HAP-1 (cell line): ENCODE measurements at regions not wholly inside any gene's neighbourhood (a gene's known extent, or its start where the extent isn't known, plus 50 kb on each side); places are given as distances from the start of the nearest gene placed in this dataset.

ENCODE experiments used
- DNase-seq, 2 experiments: peaks; one replicate each; pipeline ENCODE4 v3.0.0-alpha.2; 2016 to 2020; ENCODE audit warnings: low spot score in 2 of 2
- H3K27me3 ChIP-seq: fragments of 250-450 bp; sonication (Bioruptor Pico); 2 replicates; pipeline ENCODE4 v1.5.1; 2020; ENCODE audit warnings: low read depth, mild to moderate bottlenecking, moderate library complexity
- H3K36me3 ChIP-seq: fragments of 250-450 bp; sonication (Bioruptor Pico); replicated peaks from 2 replicates; pipeline ENCODE4 v1.5.1; 2020; ENCODE audit warnings: mild to moderate bottlenecking
- H3K4me1 ChIP-seq: fragments of 250-450 bp; sonication (Bioruptor Pico); 2 replicates; pipeline ENCODE4 v1.5.1; 2020; ENCODE audit warnings: mild to moderate bottlenecking
- H3K4me3 ChIP-seq: fragments of 250-450 bp; sonication (Bioruptor Pico); 2 replicates; pipeline ENCODE4 v1.5.1; 2020; ENCODE audit warnings: mild to moderate bottlenecking, moderate library complexity
- H3K9me3 ChIP-seq: fragments of 250-450 bp; sonication (Bioruptor Pico); 2 replicates; pipeline ENCODE4 v1.5.1; 2020; ENCODE audit warnings: mild to moderate bottlenecking, moderate library complexity
- in situ Hi-C: fragments of 300-500 bp; cut with MboI; formaldehyde crosslinking; loops from 3 replicates; pipeline ENCODE4 v1.14.3; 2020; ENCODE audit warnings: low sequenced_read_pairs, inconsistent platforms, mixed read lengths

DNA sequence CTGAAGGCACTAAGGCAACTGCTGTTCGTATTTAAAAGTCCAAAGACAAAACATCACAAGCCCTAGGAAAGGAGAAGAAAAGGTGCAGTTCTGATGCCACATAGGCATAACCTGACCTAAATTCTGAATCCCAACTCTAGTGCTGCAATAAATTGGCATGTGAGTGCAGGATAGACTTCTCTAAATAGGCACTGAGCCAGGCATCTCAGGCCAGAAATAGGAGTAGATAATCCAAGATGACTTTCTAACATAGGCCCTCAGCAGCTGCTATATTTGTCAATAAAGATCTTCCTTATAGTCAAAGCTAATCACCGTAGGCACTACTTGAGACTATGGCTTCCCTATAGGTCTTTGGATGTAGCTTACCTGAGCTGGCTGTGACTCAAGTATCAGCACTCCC lies 1163.8 kb downstream of the SORCS1 start:
- in situ Hi-C loops: no loop called here
- Histone ChIP-seq H3K4me3 (no peak overlapping the region), H3K4me1 (no peaks in the 10 kb centered on the region), H3K27me3 (no peaks in the 10 kb centered on the region), H3K9me3 (no peaks in the 10 kb centered on the region), H3K36me3 (no peaks in the 10 kb centered on the region)
- DNase-seq: no peak

DNA sequence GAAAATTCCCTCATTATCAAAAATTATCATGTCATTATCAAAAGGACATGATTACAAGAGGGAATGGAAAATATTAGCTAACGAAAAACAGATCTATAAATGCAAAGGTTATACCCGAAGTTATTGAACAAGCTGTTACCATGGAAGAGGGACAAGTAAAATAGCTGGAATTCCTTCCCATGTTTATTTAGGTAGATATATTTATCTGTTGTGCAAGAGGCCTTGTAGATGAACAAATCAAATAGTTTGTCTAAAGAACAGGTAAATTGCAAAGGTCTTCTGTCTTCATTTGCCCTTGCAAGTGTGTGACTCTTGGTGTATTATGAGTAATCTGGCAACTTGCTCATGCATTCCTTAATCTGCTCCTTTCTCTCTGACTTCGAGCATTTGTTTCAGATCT lies 1170.9 kb downstream of the SORCS1 start:
- DNase-seq: no peak
- in situ Hi-C loops: no loop called here
- no peaks in the 10 kb centered on the region for H3K9me3 ChIP-seq

DNA sequence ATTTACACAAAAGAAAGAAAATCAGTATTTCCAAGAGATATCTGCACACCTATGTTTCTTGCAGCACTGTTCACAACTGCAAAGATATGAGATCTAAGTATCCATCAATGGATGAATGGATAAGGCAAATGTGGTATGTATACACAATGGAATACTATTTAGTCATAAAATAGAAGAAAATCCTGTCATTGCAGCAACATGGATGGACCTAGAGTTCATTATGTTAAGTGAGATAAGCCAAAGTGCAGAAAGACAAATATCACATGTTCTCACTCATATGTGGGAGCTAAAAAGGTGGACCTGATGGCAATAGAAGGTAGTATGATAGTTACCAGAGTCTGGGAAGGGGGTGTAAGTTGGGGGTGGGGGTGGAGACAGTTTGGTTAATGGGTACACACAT lies 1171.6 kb downstream of the SORCS1 start:
- in situ Hi-C loops: no loop called here
- Histone ChIP-seq H3K27me3 (no peaks in the 10 kb centered on the region), H3K9me3 (no peaks in the 10 kb centered on the region), H3K4me1 (no peaks in the 10 kb centered on the region), H3K4me3 (no peak overlapping the region), H3K36me3 (no peaks in the 10 kb centered on the region)
- no peak for DNase-seq

More for the DNA sequence above, 1170.9 kb downstream of the SORCS1 start:
- Histone ChIP-seq H3K4me1 (no peaks in the 10 kb centered on the region), H3K4me3 (no peak overlapping the region), H3K36me3 (no peaks in the 10 kb centered on the region), H3K27me3 (no peaks in the 10 kb centered on the region)

DNA sequence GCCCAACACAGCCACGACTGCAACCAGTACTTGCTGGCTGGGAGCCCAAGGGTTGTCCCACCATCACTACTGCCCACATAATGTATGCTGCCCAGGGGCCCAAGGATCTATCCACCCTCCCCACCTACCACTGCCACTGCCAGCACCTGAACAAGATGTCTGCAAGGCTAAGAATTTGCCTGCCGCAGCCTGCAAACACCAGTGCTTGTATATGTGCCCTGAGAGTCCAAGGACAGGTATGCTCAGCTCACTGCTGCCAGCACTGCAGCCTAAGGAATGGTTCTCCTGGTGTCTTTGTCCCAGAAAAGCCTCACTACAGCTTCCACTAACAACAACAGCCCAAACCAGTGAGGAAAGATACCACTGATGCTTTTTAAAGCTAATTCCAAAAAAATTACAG lies 1174.0 kb downstream of the SORCS1 start:
- H3K4me3 ChIP-seq: no peak overlapping the region
- H3K9me3 ChIP-seq: no peaks in the 10 kb centered on the region
- in situ Hi-C loops: no loop called here
- no peak for DNase-seq
- no peaks in the 10 kb centered on the region for H3K4me1 ChIP-seq
- no peaks in the 10 kb centered on the region for H3K27me3 ChIP-seq
- H3K36me3 ChIP-seq: no peaks in the 10 kb centered on the region

DNA sequence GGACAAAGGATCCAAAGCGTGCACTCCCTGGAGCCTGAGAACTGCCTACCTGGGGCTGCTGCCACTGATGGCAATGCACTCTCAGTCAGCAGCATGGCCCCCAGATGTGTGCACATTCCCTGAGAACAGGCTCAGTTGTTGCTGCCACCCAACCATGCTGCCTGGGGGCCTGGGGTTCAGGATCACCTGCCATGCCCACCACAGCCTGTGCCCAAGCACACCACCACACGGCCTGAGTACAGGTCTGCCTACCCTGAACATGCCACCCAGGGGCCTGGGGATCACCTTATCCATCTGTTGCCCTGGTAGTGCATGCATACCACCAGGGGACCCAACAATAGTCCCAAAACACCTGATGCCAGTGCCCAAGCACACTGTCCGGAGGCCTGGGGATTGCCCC lies 1174.5 kb downstream of the SORCS1 start:
- in situ Hi-C loops: no loop called here
- Histone ChIP-seq H3K9me3 (no peaks in the 10 kb centered on the region), H3K4me1 (no peaks in the 10 kb centered on the region), H3K4me3 (no peak overlapping the region), H3K27me3 (no peaks in the 10 kb centered on the region), H3K36me3 (no peaks in the 10 kb centered on the region)
- DNase-seq: no peak

DNA sequence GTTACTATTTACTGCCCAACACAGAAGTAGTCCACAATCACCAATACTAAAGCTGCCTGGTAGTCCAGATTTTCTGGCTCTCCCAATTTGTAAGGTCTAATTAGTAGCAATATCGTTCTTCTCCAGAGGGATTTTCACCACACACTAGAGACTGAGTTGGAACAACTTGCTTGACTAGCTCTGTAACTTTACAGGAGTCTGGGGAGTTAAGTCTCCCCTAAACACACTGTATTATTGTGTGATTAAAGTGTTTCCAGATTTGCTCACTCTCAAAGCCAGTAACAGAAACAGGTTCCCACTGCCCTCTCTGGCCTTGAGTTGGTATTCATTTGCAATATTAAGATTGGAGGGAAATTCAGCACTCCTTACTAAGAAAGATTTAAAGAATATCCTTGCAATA lies 1175.7 kb downstream of the SORCS1 start:
- in situ Hi-C loops: no loop called here
- H3K9me3 ChIP-seq: no peaks in the 10 kb centered on the region
- H3K27me3 ChIP-seq: no peaks in the 10 kb centered on the region
- DNase-seq: no peak
- no peaks in the 10 kb centered on the region for H3K4me1 ChIP-seq
- no peaks in the 10 kb centered on the region for H3K36me3 ChIP-seq
- no peak overlapping the region for H3K4me3 ChIP-seq

DNA sequence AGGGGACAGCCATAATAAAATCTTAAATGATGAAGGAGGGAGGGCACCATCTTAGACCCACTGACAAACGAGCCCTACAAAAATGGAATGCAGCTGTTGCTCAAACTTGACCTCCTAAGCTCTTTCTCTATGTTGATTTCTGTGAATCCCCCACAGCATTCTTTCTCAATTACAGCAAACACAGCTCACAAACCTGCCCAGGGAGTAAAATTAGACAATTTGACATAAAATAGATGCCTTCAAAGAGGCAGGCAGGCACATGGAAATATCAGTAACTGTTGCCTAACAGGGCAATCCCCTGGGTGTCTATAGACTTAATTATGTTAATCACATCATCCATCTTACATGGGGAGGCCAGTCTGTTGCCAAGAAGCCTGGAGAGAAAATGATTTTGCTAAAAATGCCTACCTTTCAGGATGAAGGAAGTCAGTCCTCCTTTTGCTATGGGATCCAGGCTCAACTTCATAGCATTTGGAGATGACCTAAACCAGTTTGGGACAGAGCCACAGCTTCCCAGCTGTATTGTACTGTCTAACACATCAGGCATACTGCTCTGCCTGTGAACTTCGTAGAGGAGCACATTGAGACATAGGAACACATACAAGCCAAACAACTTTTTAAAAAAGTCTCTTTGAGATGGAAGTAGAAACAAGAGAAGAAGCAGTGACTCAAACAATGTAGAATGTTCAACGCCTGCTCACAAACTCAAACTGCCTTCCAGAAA lies 1177.4 kb downstream of the SORCS1 start:
- Histone ChIP-seq H3K36me3 (no peaks in the 10 kb centered on the region), H3K4me3 (no peak overlapping the region), H3K4me1 (no peaks in the 10 kb centered on the region), H3K9me3 (no peaks in the 10 kb centered on the region), H3K27me3 (no peaks in the 10 kb centered on the region)
- in situ Hi-C loops: no loop called here
- no peak for DNase-seq

DNA sequence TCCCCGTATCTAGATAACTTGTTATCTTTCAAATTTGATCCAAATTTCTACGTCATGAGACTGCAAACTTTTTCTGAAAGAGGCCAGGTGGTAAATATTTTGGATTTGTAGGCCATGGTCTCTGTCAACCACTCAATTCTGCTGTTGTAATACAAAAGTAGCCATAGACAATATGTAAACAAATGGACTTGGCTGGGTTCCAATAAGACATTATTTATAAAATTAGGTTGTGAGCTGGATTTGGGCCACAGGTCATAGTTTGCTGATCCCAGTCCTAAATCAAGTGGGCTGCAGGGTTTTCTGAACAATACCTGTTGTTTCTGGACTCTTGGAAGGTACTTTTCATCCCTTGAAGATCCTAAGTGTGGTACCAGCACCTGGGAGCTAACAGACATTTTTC lies 1178.0 kb downstream of the SORCS1 start:
- no peak overlapping the region for H3K4me3 ChIP-seq
- H3K36me3 ChIP-seq: no peaks in the 10 kb centered on the region
- H3K9me3 ChIP-seq: no peaks in the 10 kb centered on the region
- H3K27me3 ChIP-seq: no peaks in the 10 kb centered on the region
- no peaks in the 10 kb centered on the region for H3K4me1 ChIP-seq
- DNase-seq: no peak
- in situ Hi-C loops: no loop called here

DNA sequence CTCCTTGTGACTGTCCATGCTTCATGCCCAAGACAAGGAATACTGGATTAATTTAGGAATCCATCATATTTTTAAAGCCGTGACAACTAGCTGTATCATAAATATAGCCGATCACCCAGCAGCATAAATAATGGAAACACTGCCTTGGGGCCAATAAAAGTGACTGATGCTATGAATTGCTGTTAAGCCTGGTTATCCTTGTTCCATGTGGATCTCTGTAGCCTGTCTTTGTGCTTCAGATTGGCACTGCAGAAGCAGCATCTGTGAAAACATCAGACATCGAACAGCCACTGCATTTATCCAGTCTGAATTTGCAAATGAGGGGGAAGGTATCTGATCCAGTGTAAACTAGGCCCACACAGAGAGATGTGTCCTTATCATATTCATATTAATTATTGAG lies 1181.8 kb downstream of the SORCS1 start:
- in situ Hi-C loops: no loop called here
- no peak for DNase-seq
- H3K4me1 ChIP-seq: no peaks in the 10 kb centered on the region
- no peaks in the 10 kb centered on the region for H3K36me3 ChIP-seq
- H3K4me3 ChIP-seq: no peak overlapping the region
- H3K27me3 ChIP-seq: no peaks in the 10 kb centered on the region
- H3K9me3 ChIP-seq: no peaks in the 10 kb centered on the region

DNA sequence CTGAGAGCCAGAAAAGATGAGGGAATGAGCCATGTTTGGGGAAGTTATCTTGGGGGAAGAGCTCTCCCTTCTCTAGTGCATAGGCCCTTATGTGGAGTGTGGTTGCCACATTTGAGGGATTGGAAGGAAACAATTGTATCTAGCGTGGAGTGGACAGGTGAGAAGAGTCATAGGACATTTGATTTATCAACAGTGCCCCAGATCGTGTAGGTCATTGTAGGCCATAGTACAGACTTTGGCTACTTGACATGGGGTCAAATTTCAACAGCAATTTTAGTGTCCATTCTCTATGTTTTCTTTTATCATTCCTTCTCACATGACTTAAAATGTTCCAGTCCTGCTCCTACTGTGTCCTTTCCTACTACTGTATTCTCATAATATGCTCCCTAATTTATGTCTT lies 1182.8 kb downstream of the SORCS1 start:
- Histone ChIP-seq H3K9me3 (no peaks in the 10 kb centered on the region), H3K36me3 (no peaks in the 10 kb centered on the region), H3K4me3 (no peak overlapping the region), H3K27me3 (no peaks in the 10 kb centered on the region), H3K4me1 (no peaks in the 10 kb centered on the region)
- in situ Hi-C loops: no loop called here
- DNase-seq: no peak

DNA sequence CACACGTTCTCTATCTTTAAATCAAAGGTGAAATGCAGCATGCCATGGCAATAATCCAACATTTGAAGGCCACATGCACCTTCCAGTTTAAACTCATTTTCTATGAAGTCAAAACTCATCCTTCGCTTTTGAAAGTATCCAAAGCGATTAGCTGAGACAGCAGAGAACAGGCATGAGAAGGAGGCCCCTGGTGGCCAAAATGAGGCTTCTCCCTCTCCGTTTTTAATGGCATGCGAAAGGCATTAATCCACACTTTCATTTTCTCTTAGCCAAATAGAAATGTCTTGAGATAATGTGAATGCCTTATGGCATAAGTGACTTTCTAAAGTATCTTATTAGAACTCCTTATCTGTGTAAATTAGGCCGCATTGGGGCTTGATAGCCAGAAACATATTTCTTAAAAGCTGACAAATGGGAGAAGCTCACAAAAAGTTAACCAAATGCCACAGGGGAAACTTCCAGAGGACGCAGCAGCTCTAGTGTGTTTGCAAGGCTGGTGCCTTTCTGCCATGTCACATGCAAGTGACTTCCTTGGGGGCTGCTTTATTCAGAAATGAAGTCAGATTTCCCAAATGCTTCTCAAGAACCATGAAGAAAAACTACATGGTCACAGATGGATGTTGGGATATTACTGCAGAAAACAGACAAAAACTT lies 1189.6 kb downstream of the SORCS1 start:
- Histone ChIP-seq H3K9me3 (no peaks in the 10 kb centered on the region), H3K36me3 (no peaks in the 10 kb centered on the region), H3K27me3 (no peaks in the 10 kb centered on the region), H3K4me3 (no peak overlapping the region), H3K4me1 (no peaks in the 10 kb centered on the region)
- no peak for DNase-seq
- in situ Hi-C loops: no loop called here

DNA sequence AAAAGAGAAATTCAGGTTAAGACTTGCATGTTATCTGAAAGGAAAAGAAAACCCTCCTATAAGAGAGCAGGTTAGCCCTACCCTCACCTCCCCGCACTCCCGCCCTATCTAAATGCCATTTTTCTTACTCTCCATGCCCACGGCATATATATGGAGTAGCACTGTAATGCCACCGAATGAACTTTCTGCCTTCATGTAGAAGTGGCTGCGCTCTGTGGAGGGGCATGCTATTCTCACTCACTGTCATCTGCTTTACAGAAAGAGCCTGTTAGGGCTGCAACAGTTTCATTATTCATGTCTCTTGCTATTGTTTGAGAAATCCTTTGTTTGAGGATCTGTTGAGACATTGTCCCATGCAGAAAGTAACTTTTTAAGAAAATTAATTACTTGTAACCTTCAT lies 1190.6 kb downstream of the SORCS1 start:
- H3K9me3 ChIP-seq: no peaks in the 10 kb centered on the region

DNA sequence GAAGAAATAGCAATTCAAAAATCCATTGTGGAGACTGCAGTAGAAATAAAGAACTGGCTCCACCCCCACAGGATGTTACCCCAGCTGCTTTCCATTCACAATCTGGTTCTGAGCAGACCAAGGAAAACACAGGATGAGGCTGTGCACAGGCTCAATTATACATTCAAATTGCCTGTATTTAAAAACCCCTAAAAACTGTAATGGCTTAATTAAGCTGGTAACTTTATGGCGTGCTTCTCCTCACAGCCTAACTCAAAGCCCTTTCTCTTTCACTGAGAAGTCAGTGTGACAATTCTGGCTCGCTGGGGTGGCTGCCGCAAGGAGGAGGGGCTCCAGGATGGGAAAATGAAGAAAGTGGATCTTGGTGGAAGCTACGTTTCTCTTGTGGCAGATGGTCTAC lies 1191.1 kb downstream of the SORCS1 start:
- in situ Hi-C loops: no loop called here
- no peaks in the 10 kb centered on the region for H3K27me3 ChIP-seq
- no peaks in the 10 kb centered on the region for H3K9me3 ChIP-seq
- DNase-seq: no peak
- H3K36me3 ChIP-seq: no peaks in the 10 kb centered on the region
- no peak overlapping the region for H3K4me3 ChIP-seq
- H3K4me1 ChIP-seq: no peaks in the 10 kb centered on the region

More for the DNA sequence above, 1190.6 kb downstream of the SORCS1 start:
- H3K4me3 ChIP-seq: no peak overlapping the region
- no peaks in the 10 kb centered on the region for H3K36me3 ChIP-seq
- in situ Hi-C loops: no loop called here
- DNase-seq: no peak
- H3K4me1 ChIP-seq: no peaks in the 10 kb centered on the region
- H3K27me3 ChIP-seq: no peaks in the 10 kb centered on the region

DNA sequence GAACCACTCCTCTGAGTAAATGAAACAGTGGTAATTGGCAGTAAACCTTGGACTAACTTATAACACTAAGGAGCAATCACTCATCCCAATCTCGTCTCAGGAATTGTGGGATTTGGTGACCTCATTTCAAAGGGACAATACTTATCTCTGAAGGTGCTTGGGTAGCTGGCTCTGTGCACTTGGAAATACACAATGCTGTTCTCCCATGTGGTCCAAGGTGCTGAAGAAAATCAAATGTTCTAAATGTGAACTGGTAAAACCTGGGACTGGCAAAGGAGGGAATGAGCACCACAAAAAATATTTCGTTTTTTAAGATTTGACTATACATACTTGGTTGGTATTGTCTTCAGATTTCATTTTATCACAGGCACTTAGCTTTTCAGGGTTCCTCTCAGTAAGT lies 1193.0 kb downstream of the SORCS1 start:
- H3K4me1 ChIP-seq: no peaks in the 10 kb centered on the region
- H3K36me3 ChIP-seq: no peaks in the 10 kb centered on the region
- no peaks in the 10 kb centered on the region for H3K27me3 ChIP-seq
- H3K4me3 ChIP-seq: no peak overlapping the region
- H3K9me3 ChIP-seq: no peaks in the 10 kb centered on the region
- in situ Hi-C loops: no loop called here
- DNase-seq: no peak
